MCF 10A (cell line): ENCODE measurements at regions not wholly inside any gene's neighbourhood (a gene's known extent, or its start where the extent isn't known, plus 50 kb on each side); places are given as distances from the start of the nearest gene placed in this dataset.
A peak's percentile ranks its signal among the peaks of the same experiment; 100 is the strongest.

ENCODE experiments used
- BruUV-seq: library from RNA; stranded (reverse); fragments of 400-500 nt; replicated peaks from 2 replicates; lab custom pipeline; 2021; lab: Mats Ljungman, UMichigan
- CTCF ChIA-PET: fragments of 300-600 bp; sonication (Branson Sonifier 250); formaldehyde crosslinking; extraction: SDS; loops from one replicate; lab custom pipeline; 2021; ENCODE audit warnings: antibody characterized with exemption, inconsistent platforms; lab: Yijun Ruan, JAX
- POLR2A ChIA-PET: fragments of 300-600, 350-650 bp; sonication (Branson Sonifier 250); formaldehyde crosslinking; extraction: SDS; loops from one replicate; lab custom pipeline; 2020; ENCODE audit warnings: antibody characterized with exemption, inconsistent platforms; lab: Yijun Ruan, JAX
- DNase-seq: peaks from one replicate; pipeline ENCODE4 v3.0.0-alpha.2; 2018; ENCODE audit not compliant: unreplicated experiment
- H3K27ac Mint-ChIP-seq: one replicate; pipeline ENCODE4 v1.8.0; 2022; ENCODE audit warnings: mild to moderate bottlenecking, low read depth, mixed read lengths; ENCODE audit not compliant: unreplicated experiment
- H3K27me3 Mint-ChIP-seq: one replicate; pipeline ENCODE4 v1.8.0; 2022; ENCODE audit warnings: mixed read lengths; ENCODE audit not compliant: insufficient read depth, unreplicated experiment
- H3K36me3 Mint-ChIP-seq: one replicate; pipeline ENCODE4 v1.8.0; 2022; ENCODE audit warnings: mild to moderate bottlenecking, moderate library complexity, mixed read lengths; ENCODE audit not compliant: insufficient read depth, unreplicated experiment
- H3K4me1 Mint-ChIP-seq: one replicate; pipeline ENCODE4 v1.8.0; 2022; ENCODE audit warnings: mixed read lengths; ENCODE audit not compliant: insufficient read depth, unreplicated experiment
- H3K4me3 Mint-ChIP-seq: one replicate; pipeline ENCODE4 v1.8.0; 2022; ENCODE audit warnings: mild to moderate bottlenecking, moderate library complexity, mixed read lengths; ENCODE audit not compliant: unreplicated experiment
- H3K9me3 Mint-ChIP-seq: one replicate; pipeline ENCODE4 v1.8.0; 2022; ENCODE audit warnings: mixed read lengths; ENCODE audit not compliant: unreplicated experiment
- intact Hi-C: fragments of 100-400 bp; cut with micrococcal nuclease; formaldehyde crosslinking; loops from 2 replicates; pipeline ENCODE4 v1.14.1; 2022
- TF ChIP-seq, protein P1 (sequence below): fragments of 200-600 bp; IDR thresholded peaks from one replicate; pipeline ENCODE4 v1.8.0; 2022; ENCODE audit warnings: antibody characterized with exemption, mild to moderate bottlenecking; ENCODE audit not compliant: unreplicated experiment

DNA sequence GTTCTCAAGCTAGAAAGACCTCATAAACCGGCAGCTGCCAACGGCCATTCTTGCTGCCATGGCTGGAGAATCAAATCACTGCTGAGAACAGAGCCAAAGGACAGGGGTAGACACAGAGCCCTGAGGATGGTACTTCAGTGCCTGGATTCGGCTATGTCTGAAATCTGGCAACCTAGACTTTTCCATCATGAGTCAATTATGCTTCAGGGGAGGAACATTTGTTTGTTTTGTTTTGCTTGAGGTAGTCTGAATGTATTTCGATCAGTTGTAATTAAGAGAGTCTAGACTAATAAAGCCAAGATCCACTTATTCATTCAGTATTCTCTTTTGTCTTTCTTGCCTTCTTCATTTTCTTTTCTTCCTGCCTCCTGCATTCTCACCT, 122.8 kb upstream of the SH3BP4 start:
- no peak for DNase-seq
- no peaks in the 10 kb centered on the region for H3K27me3 Mint-ChIP-seq
- ChIA-PET CTCF (no interaction called here), POLR2A (no interaction called here)
- no peak overlapping the region for H3K27ac Mint-ChIP-seq
- TF ChIP-seq, protein P1, sequence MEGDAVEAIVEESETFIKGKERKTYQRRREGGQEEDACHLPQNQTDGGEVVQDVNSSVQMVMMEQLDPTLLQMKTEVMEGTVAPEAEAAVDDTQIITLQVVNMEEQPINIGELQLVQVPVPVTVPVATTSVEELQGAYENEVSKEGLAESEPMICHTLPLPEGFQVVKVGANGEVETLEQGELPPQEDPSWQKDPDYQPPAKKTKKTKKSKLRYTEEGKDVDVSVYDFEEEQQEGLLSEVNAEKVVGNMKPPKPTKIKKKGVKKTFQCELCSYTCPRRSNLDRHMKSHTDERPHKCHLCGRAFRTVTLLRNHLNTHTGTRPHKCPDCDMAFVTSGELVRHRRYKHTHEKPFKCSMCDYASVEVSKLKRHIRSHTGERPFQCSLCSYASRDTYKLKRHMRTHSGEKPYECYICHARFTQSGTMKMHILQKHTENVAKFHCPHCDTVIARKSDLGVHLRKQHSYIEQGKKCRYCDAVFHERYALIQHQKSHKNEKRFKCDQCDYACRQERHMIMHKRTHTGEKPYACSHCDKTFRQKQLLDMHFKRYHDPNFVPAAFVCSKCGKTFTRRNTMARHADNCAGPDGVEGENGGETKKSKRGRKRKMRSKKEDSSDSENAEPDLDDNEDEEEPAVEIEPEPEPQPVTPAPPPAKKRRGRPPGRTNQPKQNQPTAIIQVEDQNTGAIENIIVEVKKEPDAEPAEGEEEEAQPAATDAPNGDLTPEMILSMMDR = no peak
- no TSS peak for BruUV-seq
- H3K9me3 Mint-ChIP-seq = no peaks in the 10 kb centered on the region
- peaks cover 10% of the 10 kb centered on the region for H3K4me1 Mint-ChIP-seq
- intact Hi-C loops = no loop called here
- H3K36me3 Mint-ChIP-seq = no peaks in the 10 kb centered on the region
- no peak overlapping the region for H3K4me3 Mint-ChIP-seq

DNA sequence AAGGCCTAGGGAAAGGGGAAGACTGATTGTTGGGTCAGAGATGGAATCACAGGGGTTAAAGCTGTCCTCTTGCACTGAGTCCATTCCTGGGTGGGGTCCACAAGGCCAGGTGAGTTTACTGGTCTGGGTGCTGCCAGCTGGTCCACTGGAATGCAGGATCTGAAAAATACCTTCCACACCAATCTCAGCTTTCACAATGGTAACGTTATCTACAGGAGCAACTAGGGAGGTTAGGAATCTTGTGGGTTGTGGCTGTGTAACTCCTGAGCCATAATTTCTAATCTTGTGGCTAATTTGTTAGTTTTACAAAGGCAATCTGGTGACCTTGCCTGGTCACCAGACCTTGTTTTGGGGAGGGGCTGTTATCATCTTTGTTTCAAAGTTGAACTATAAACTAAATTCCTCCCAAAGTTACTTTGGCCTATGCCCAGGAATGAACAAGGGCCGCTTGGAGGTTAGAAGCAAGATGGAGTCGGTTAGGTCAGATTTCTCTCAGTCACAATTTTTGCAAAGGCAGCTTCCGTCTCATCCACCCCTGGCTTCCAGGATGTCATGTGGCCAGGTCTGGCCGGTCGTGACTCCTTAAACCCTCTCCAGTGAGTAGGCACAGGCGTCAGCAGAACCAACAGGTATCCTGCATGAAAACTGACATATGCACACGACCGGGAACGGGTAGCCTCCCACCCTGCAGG, 123.3 kb upstream of the SH3BP4 start:
- DNase-seq = no peak
- Mint-ChIP-seq H3K27me3 (no peaks in the 10 kb centered on the region), H3K4me3 (no peak overlapping the region), H3K9me3 (no peaks in the 10 kb centered on the region), H3K27ac (no peak overlapping the region), H3K4me1 (peaks cover 10% of the 10 kb centered on the region), H3K36me3 (no peaks in the 10 kb centered on the region)
- ChIA-PET CTCF (interaction anchor here (0.6 kb wide), 1 partner anchor 331 kb away, joined by 3 read pairs; no protein-coding TSS in a partner anchor), POLR2A (no interaction called here)
- TF ChIP-seq, protein P1 = no peak
- BruUV-seq = no TSS peak
- intact Hi-C loops = no loop called here

DNA sequence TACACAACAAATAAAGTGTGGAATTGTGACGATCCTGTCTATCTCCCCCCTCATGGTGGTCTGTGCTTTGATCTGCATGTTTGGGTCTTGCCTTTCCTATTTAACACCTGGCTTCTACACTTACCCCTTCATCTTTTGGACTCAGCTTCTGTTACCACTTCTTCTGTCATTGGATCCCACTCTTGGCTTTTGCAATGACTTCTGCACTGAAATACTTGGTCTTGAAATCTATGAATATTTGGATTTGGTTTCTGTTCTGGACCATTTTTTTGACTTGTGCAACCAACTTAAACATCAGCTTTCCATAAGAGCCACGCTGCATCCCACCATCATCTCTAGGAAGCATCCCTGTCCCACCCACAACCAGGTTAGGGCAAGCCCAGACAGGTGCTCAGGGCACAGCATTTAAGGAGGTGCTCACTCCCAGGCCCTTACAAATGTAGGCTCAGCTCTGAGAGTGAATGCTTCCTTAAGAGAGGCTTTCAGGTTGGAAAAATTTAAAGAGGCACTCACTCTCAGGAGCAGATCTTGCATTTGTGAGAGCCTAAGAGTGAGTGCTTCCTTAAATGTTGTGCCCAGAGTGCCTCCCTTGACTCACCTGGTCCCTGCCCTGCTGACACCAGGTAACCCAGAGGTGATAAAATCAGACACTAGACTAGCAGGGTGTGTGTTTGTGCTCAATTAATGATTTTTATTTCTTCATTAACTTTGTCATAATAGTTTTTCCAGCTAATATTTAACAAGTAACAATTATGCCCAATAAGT, 124.5 kb upstream of the SH3BP4 start:
- intact Hi-C loops = no loop called here
- peak; percentile 9 for DNase-seq
- Mint-ChIP-seq H3K4me1 (peaks cover 10% of the 10 kb centered on the region), H3K27me3 (no peaks in the 10 kb centered on the region), H3K27ac (no peak overlapping the region), H3K9me3 (no peaks in the 10 kb centered on the region), H3K36me3 (no peaks in the 10 kb centered on the region), H3K4me3 (no peak overlapping the region)
- TF ChIP-seq, protein P1 = no peak
- ChIA-PET CTCF (interaction anchor here (0.6 kb wide), 1 partner anchor 13 kb away, joined by 3 read pairs; no protein-coding TSS in a partner anchor), POLR2A (no interaction called here)
- no TSS peak for BruUV-seq

DNA sequence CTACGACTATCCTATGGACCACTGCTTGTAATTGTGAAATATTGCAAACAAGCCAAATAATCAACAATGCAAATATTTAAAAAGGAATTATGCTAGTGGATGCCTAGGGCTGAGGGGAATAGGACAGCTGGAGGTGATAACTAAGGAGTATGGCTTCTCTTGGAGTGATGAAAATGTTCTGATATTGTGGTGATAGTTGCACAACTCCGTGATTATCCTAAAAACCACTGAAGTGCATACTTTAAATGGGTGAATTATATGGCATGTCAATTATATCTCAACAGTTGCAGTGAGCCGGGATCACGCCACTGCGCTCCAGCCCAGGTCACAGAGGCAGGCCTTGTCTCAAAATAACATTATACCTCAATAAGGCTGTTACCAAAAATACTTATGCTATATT, 125.1 kb upstream of the SH3BP4 start:
- ChIA-PET CTCF (interaction anchor here (0.6 kb wide), 1 partner anchor 13 kb away, joined by 3 read pairs; no protein-coding TSS in a partner anchor), POLR2A (no interaction called here)
- DNase-seq = no peak
- no TSS peak for BruUV-seq
- Mint-ChIP-seq H3K9me3 (no peaks in the 10 kb centered on the region), H3K4me1 (peaks cover 10% of the 10 kb centered on the region), H3K27ac (no peak overlapping the region), H3K27me3 (no peaks in the 10 kb centered on the region), H3K4me3 (no peak overlapping the region), H3K36me3 (no peaks in the 10 kb centered on the region)
- TF ChIP-seq, protein P1 = no peak
- intact Hi-C loops = no loop called here
